ENCODE measurements at regions not wholly inside any gene's neighbourhood (a gene's known extent, or its start where the extent isn't known, plus 50 kb on each side); places are given as distances from the start of the nearest gene placed in this dataset.
"Not testable (repeated sequence)": the region's sequence is repeated elsewhere in the genome, so short reads cannot be mapped to it uniquely, and the experiment has no call there.

GRCh38 chr3:86793786-86794185 lies 197.2 kb downstream of the VGLL3 start:
- no peak for DNase-seq

GRCh38 chr3:86792316-86792715 lies 198.6 kb downstream of the VGLL3 start:
- no peak for DNase-seq

GRCh38 chr3:86790884-86791549 lies 199.9 kb downstream of the VGLL3 start:
- no peak for DNase-seq

- DNase-seq: no peak
Measured at GRCh38 chr3:86788371-86788770, 202.6 kb downstream of the VGLL3 start.

- DNase-seq: no peak
Measured at GRCh38 chr3:86787091-86787490, 203.9 kb downstream of the VGLL3 start.

GRCh38 chr3:86785386-86785785 lies 205.6 kb downstream of the VGLL3 start:
- no peak for DNase-seq

GRCh38 chr3:86782866-86783265 lies 208.1 kb downstream of the VGLL3 start:
- DNase-seq: no peak

- DNase-seq: no peak
Measured at GRCh38 chr3:86782286-86782685, 208.7 kb downstream of the VGLL3 start.

GRCh38 chr3:86774082-86774691 lies 216.8 kb downstream of the VGLL3 start:
- peak in 1 of 5 experiments; percentile 3 for DNase-seq

- no peak for DNase-seq
Measured at GRCh38 chr3:86772699-86773098, 218.2 kb downstream of the VGLL3 start.

GRCh38 chr3:86771741-86772512 lies 219.0 kb downstream of the VGLL3 start:
- no peak for DNase-seq

- DNase-seq: no peak
Measured at GRCh38 chr3:86766331-86766730, 224.6 kb downstream of the VGLL3 start.

- not testable (repeated sequence) for DNase-seq
Measured at GRCh38 chr3:86757322-86758179, 233.4 kb downstream of the VGLL3 start.

- no peak for DNase-seq
Measured at GRCh38 chr3:86748015-86748414, 242.9 kb downstream of the VGLL3 start.

- no peak for DNase-seq
Measured at GRCh38 chr3:86744051-86744450, 246.9 kb downstream of the VGLL3 start.

GRCh38 chr3:86743233-86743632 lies 247.7 kb downstream of the VGLL3 start:
- DNase-seq: no peak

- no peak for DNase-seq
Measured at GRCh38 chr3:86740751-86741150, 250.2 kb downstream of the VGLL3 start.

GRCh38 chr3:86739244-86739643 lies 251.7 kb downstream of the VGLL3 start:
- DNase-seq: no peak

- DNase-seq: no peak
Measured at GRCh38 chr3:86738684-86739083, 252.3 kb downstream of the VGLL3 start.

- DNase-seq: no peak
Measured at GRCh38 chr3:86737517-86737916, 253.4 kb downstream of the VGLL3 start.

GRCh38 chr3:86733257-86733656 lies 257.7 kb downstream of the VGLL3 start:
- no peak for DNase-seq

GRCh38 chr3:86731501-86731901 lies 259.4 kb downstream of the VGLL3 start:
- no peak for DNase-seq

- DNase-seq: no peak
Measured at GRCh38 chr3:86723433-86723832, 267.5 kb downstream of the VGLL3 start.
